H1 (cell line): ENCODE measurements at regions not wholly inside any gene's neighbourhood (a gene's known extent, or its start where the extent isn't known, plus 50 kb on each side); places are given as distances from the start of the nearest gene placed in this dataset.

ENCODE experiments used
- ASH2L ChIP-seq: fragments of 200-600, 300-600 bp; sonication (generic); IDR thresholded peaks from one replicate; pipeline ENCODE4 v1.7.1; 2017; ENCODE audit warnings: low read length
- CEBPB ChIP-seq: IDR thresholded peaks from 2 replicates; pipeline ENCODE4 v1.6.1; 2012; ENCODE audit warnings: low read depth, low read length
- CTCF ChIP-seq, 3 experiments: IDR thresholded peaks; 1 replicate in 2 of 3; 2 replicates in 1 of 3; pipeline versions ENCODE4 v1.5.1 to v1.6.1; 2011; ENCODE audit warnings: low read length in 3 of 3, mild to moderate bottlenecking in 3 of 3, inconsistent platforms in 2 of 3, low read depth in 1 of 3, moderate library complexity in 1 of 3; ENCODE audit not compliant: insufficient read depth in 1 of 3; ENCODE audit errors: control extremely low read depth in 1 of 3
- EP300 ChIP-seq, 2 experiments: IDR thresholded peaks; 1 replicate in 1 of 2; 2 replicates in 1 of 2; pipeline ENCODE4 v1.6.1; 2011 to 2012; ENCODE audit warnings: low read depth in 2 of 2, low read length in 2 of 2, mild to moderate bottlenecking in 2 of 2, borderline replicate concordance in 1 of 2, inconsistent platforms in 1 of 2, moderate library complexity in 1 of 2
- EZH2 ChIP-seq: fragments of 200-600 bp; sonication (generic); IDR thresholded peaks from 2 replicates; pipeline ENCODE4 v1.7.1; 2012; ENCODE audit warnings: low read depth, mild to moderate bottlenecking, moderate library complexity, low read length, inconsistent platforms; ENCODE audit not compliant: severe bottlenecking
- MAFK ChIP-seq: IDR thresholded peaks from 2 replicates; pipeline ENCODE4 v1.6.1; 2012; ENCODE audit warnings: low read depth, mild to moderate bottlenecking, improper control_type of control experiment, low read length
- POLR2A ChIP-seq, 2 experiments: IDR thresholded peaks; 1 replicate in 1 of 2; 2 replicates in 1 of 2; pipeline ENCODE4 v1.6.1; 2011; ENCODE audit warnings: low read depth in 2 of 2, low read length in 2 of 2, mild to moderate bottlenecking in 2 of 2; ENCODE audit errors: control extremely low read depth in 1 of 2

- TF ChIP-seq CTCF (IDR thresholded peaks at IDR 0.05; ENCODE audit: control extremely low read depth in 1 of 3, insufficient read depth in 1 of 3, low read depth in 1 of 3, low read length in 3 of 3) (no peak), EP300 (IDR thresholded peaks at IDR 0.05; ENCODE audit: borderline replicate concordance in 1 of 2, low read depth in 2 of 2, low read length in 2 of 2) (no peak), MAFK (no peak), POLR2A (IDR thresholded peaks at IDR 0.05; ENCODE audit: control extremely low read depth in 1 of 2, low read depth in 2 of 2, low read length in 2 of 2) (no peak), CEBPB (no peak), ASH2L (no peak), EZH2 (no peak)
These were observed 187.1 kb upstream of the BCOR start for GRCh38 chrX:40284852-40285251.
